ENCODE measurements at regions not wholly inside any gene's neighbourhood (a gene's known extent, or its start where the extent isn't known, plus 50 kb on each side); places are given as distances from the start of the nearest gene placed in this dataset.
A peak's percentile ranks its signal among the peaks of the same experiment; 100 is the strongest.

DNA sequence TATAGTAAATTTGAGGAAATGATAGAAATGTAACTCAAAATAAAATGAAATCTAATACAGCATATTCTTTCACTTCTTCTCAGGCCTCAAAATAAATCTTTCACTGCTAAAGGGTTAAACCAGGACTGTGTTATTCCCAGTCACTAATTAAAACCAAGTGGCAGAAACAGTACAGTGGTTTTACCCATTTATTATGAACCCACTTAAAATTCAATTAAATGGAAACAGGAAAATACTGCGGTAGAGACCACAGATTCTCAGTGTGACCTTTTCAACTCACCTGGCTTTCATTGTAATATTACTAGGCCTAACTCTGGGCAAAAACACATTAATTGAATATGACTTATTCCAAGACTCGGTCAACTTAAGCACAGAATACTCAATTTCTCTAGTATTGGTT, 176.5 kb upstream of the DKK2 start:
- no peaks in the 10 kb centered on the region for H3K27me3 ChIP-seq (replicated peaks)
- H3K36me3 ChIP-seq: no peaks in the 10 kb centered on the region
- no peaks in the 10 kb centered on the region for H3K4me1 ChIP-seq (replicated peaks)
- no peaks in the 10 kb centered on the region for H3K9me3 ChIP-seq (replicated peaks)
- H3K4me3 ChIP-seq: no peak overlapping the region
- DNase-seq (ENCODE audit: low read depth in 1 of 2, low spot score in 2 of 2): no peak
- no peak overlapping the region for H3K27ac ChIP-seq

DNA sequence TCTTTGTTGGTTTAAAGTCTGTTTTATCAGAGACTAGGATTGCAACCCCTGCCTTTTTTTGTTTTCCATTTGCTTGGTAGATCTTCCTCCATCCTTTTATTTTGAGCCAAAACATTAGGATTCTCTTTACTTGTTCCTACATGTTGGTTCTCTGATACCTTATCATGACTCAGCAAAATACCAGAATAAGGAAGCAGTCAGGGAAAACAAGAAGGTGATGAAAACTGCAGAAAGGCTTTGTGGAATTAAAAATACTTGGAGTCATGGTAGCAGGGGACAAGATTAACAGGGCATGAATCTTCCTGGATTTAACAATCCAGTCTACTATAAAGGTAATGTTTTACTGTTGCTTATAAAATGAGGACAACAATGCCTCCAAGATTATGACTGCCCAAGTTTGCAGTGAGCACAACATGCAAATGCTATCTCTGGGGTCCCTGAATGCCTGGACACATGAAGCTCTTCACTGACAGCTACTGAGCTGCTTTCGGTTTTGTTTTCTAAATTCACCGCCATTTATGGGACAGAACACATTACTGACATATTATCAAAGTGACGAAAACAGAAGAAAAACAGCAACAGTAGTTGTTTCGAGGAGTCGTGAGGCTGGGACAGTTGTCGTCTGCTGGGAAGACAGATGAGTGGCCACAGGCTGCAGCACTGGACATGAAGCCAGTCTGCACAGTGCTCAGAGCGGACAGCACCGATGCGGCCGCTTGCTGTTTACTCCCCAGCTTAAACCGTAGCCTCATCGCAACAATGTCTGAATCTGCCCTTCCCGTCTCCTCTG, 174.5 kb upstream of the DKK2 start:
- H3K36me3 ChIP-seq: no peaks in the 10 kb centered on the region
- no peaks in the 10 kb centered on the region for H3K9me3 ChIP-seq (replicated peaks)
- no peak for DNase-seq (ENCODE audit: low read depth in 1 of 2, low spot score in 2 of 2)
- no peak overlapping the region for H3K4me3 ChIP-seq
- H3K27ac ChIP-seq: no peak overlapping the region
- H3K27me3 ChIP-seq (replicated peaks): no peaks in the 10 kb centered on the region
- H3K4me1 ChIP-seq (replicated peaks): no peaks in the 10 kb centered on the region

- H3K27ac ChIP-seq: no peak overlapping the region
- DNase-seq (ENCODE audit: low read depth in 1 of 2, low spot score in 2 of 2): no peak
- no peak overlapping the region for H3K4me3 ChIP-seq
- no peaks in the 10 kb centered on the region for H3K36me3 ChIP-seq
- H3K27me3 ChIP-seq (replicated peaks): no peaks in the 10 kb centered on the region
- no peaks in the 10 kb centered on the region for H3K4me1 ChIP-seq (replicated peaks)
- H3K9me3 ChIP-seq (replicated peaks): no peaks in the 10 kb centered on the region
Observed at GRCh38 chr4:107203733-107204132, 167.6 kb upstream of the DKK2 start.

- DNase-seq (ENCODE audit: low read depth in 1 of 2, low spot score in 2 of 2): no peak
- H3K27me3 ChIP-seq (replicated peaks): no peaks in the 10 kb centered on the region
- H3K27ac ChIP-seq: no peak overlapping the region
- no peaks in the 10 kb centered on the region for H3K4me1 ChIP-seq (replicated peaks)
- no peaks in the 10 kb centered on the region for H3K9me3 ChIP-seq (replicated peaks)
- no peak overlapping the region for H3K4me3 ChIP-seq
- no peaks in the 10 kb centered on the region for H3K36me3 ChIP-seq
Observed at GRCh38 chr4:107202744-107203143, 166.6 kb upstream of the DKK2 start.

- no peaks in the 10 kb centered on the region for H3K36me3 ChIP-seq
- no peaks in the 10 kb centered on the region for H3K4me1 ChIP-seq (replicated peaks)
Observed at GRCh38 chr4:107197121-107197520, 161.0 kb upstream of the DKK2 start.

GRCh38 chr4:107196312-107196711, 160.2 kb upstream of the DKK2 start:
- no peaks in the 10 kb centered on the region for H3K36me3 ChIP-seq
- DNase-seq (ENCODE audit: low read depth in 1 of 2, low spot score in 2 of 2): no peak
- H3K4me1 ChIP-seq (replicated peaks): no peaks in the 10 kb centered on the region
- no peaks in the 10 kb centered on the region; the same call in 1 of the 2 replicates for H3K9me3 ChIP-seq (replicated peaks)
- no peak overlapping the region for H3K4me3 ChIP-seq
- no peaks in the 10 kb centered on the region for H3K27me3 ChIP-seq (replicated peaks)
- H3K27ac ChIP-seq: no peak overlapping the region

More at GRCh38 chr4:107197121-107197520, 161.0 kb upstream of the DKK2 start:
- DNase-seq (ENCODE audit: low read depth in 1 of 2, low spot score in 2 of 2): no peak
- Histone ChIP-seq H3K27ac (no peak overlapping the region), H3K27me3 (replicated peaks) (no peaks in the 10 kb centered on the region), H3K4me3 (no peak overlapping the region), H3K9me3 (replicated peaks) (no peaks in the 10 kb centered on the region)

DNA sequence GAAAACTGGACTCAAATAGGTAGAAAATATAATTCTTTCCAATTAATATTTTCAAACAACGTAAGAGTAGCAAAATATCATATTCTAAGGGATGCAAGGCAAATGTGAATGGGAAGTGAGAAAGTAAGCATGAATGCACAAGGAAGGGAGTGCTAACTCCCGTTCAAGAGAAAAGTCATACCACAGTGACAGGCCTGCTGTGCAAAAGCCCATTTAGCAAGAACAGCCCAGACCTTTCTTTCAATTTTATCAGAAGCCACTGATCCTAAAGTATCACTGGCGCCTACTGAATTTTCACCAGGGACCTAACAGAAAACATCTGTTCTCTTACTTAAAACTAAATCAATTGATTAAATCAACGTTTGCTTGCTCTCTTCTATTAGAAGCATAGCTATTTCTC, 157.9 kb upstream of the DKK2 start:
- H3K4me3 ChIP-seq: no peak overlapping the region
- no peaks in the 10 kb centered on the region; the same call in 1 of the 2 replicates for H3K9me3 ChIP-seq (replicated peaks)
- H3K4me1 ChIP-seq (replicated peaks): no peaks in the 10 kb centered on the region
- no peaks in the 10 kb centered on the region for H3K27me3 ChIP-seq (replicated peaks)
- no peak overlapping the region for H3K27ac ChIP-seq
- no peak for DNase-seq (ENCODE audit: low read depth in 1 of 2, low spot score in 2 of 2)
- H3K36me3 ChIP-seq: no peaks in the 10 kb centered on the region

- no peaks in the 10 kb centered on the region; the same call in 1 of the 2 replicates for H3K9me3 ChIP-seq (replicated peaks)
- no peak overlapping the region for H3K4me3 ChIP-seq
- no peak overlapping the region for H3K27ac ChIP-seq
- H3K4me1 ChIP-seq (replicated peaks): no peaks in the 10 kb centered on the region
- DNase-seq (ENCODE audit: low read depth in 1 of 2, low spot score in 2 of 2): no peak
- no peaks in the 10 kb centered on the region for H3K27me3 ChIP-seq (replicated peaks)
- H3K36me3 ChIP-seq: no peaks in the 10 kb centered on the region
Observed at GRCh38 chr4:107192601-107193000, 156.5 kb upstream of the DKK2 start.

DNA sequence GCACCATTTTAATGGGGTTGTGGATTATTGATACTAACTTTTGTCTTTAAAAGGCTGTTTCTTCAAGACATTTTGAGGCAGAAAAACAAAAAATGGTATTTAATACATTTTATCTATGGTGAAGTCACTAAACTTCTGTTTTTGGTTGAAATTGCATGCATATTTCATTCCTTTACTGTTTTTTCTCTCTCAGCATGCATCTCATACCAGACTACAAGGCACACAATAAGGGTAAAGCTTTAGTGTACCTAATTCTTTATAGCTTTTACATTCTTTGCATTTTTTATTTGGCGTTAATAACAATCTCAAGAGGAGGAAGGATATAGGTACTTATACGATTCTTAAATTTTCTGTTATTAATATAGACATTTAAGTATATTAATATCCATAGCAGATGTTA, 151.0 kb upstream of the DKK2 start:
- Histone ChIP-seq H3K4me1 (replicated peaks) (no peaks in the 10 kb centered on the region), H3K4me3 (no peak overlapping the region), H3K9me3 (replicated peaks) (no peaks in the 10 kb centered on the region; the same call in 1 of the 2 replicates), H3K27ac (no peak overlapping the region), H3K27me3 (replicated peaks) (no peaks in the 10 kb centered on the region), H3K36me3 (no peaks in the 10 kb centered on the region)
- DNase-seq (ENCODE audit: low read depth in 1 of 2, low spot score in 2 of 2): no peak

DNA sequence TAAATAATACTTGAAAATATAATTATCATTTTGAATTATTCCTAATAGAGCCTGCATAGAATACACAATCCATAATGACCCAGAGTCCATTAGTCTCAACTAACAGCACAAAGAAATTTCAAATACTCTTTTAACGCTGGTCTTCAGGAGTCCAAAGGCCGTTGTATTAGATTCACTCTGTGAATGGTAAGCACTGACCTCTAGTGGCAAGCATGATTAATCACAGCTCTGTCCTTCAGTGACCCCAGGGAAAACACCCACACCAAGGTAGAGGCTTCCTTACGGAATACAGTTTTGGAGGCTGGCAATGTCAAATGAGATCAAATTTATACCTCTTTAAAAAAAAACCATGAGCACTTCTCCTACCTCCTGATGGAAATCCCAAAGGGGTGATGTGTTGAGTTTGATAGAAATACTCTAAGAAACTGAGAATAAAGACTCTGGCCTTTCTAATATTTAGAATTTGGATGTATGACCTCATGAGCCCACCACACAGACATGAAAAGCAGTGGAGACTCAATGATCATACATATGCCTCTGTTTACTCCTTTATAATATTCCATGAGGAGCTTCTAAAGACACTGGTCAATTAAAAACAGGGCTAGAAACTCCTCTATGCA, 147.2 kb upstream of the DKK2 start:
- H3K27ac ChIP-seq: no peak overlapping the region
- no peaks in the 10 kb centered on the region for H3K9me3 ChIP-seq (replicated peaks)
- peak in 1 of 2 experiments; percentile 29 for DNase-seq (ENCODE audit: low read depth in 1 of 2, low spot score in 2 of 2)
- no peaks in the 10 kb centered on the region for H3K4me1 ChIP-seq (replicated peaks)
- no peaks in the 10 kb centered on the region for H3K27me3 ChIP-seq (replicated peaks)
- H3K36me3 ChIP-seq: no peaks in the 10 kb centered on the region
- H3K4me3 ChIP-seq: no peak overlapping the region

DNA sequence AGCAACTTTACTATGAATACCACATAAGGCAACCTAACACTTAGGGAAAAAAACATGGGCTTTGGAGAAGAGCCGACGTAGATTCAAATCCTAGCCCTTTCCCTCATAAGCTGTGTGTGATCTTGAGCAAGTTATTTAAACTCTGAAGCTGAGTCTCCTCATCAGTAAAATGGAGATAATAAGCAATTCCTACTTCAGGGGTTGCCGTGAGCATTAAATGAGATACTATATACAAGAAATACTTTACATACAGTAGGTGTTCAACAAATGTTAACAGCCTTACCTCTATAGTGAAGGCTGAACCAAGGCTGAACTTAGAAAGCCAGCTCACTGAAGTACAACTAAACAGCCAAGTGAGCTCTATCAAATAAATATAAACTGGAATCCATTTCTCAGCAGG, 146.2 kb upstream of the DKK2 start:
- no peaks in the 10 kb centered on the region for H3K36me3 ChIP-seq
- no peaks in the 10 kb centered on the region for H3K9me3 ChIP-seq (replicated peaks)
- no peak overlapping the region for H3K27ac ChIP-seq
- no peaks in the 10 kb centered on the region for H3K27me3 ChIP-seq (replicated peaks)
- no peak overlapping the region for H3K4me3 ChIP-seq
- H3K4me1 ChIP-seq (replicated peaks): no peaks in the 10 kb centered on the region
- DNase-seq (ENCODE audit: low read depth in 1 of 2, low spot score in 2 of 2): no peak

DNA sequence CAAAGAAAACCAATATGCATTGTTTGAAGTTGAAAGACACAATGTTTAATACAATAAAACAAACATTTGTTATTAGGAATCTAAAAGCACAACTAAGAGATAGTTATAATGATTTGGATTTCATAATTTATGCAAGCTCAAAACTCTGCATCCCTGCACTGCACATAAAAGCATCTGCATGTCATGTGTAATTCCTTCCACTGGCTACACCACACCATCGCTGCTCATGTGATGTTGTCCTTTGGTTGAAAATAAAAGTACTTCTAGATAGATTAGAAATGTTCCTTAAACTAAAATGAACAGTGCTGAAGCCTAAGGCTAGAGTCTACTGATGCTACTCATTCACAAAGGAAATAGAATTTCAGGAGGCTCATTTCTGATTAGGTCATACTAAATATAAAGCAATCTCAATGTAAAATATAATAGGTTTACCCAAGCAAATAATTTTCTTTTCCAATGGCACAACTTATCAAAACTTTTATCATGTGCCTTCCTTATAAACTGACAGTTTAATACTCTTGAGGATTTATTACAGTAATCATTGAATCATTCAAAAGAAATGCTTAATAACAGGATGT, 130.8 kb upstream of the DKK2 start:
- Histone ChIP-seq H3K4me3 (no peak overlapping the region), H3K9me3 (replicated peaks) (no peaks in the 10 kb centered on the region), H3K27ac (no peak overlapping the region), H3K36me3 (no peaks in the 10 kb centered on the region), H3K4me1 (replicated peaks) (no peaks in the 10 kb centered on the region), H3K27me3 (replicated peaks) (no peaks in the 10 kb centered on the region)
- DNase-seq (ENCODE audit: low read depth in 1 of 2, low spot score in 2 of 2): no peak

DNA sequence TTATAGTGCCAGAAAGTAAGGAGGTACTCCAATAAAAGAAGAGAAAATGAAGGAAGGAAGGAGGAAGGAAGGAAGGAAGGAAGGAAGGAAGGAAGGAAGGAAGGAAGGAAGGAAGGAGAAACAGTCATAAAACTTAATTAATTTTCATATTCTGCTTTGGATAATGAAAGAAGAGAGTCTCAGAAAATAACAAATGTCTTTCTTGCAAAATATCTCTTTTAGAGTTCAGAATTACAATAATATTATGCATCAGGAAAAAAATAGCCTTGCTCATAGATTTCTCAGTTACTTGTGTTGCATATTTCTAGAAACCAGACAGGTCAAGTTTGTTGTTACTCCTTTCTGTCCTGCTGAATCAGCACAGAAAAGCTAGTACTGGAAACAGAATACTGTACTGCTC, 130.1 kb upstream of the DKK2 start:
- H3K4me1 ChIP-seq (replicated peaks): no peaks in the 10 kb centered on the region
- no peak for DNase-seq (ENCODE audit: low read depth in 1 of 2, low spot score in 2 of 2)
- H3K27ac ChIP-seq: no peak overlapping the region
- H3K9me3 ChIP-seq (replicated peaks): no peaks in the 10 kb centered on the region
- no peaks in the 10 kb centered on the region for H3K36me3 ChIP-seq
- no peaks in the 10 kb centered on the region for H3K27me3 ChIP-seq (replicated peaks)
- H3K4me3 ChIP-seq: no peak overlapping the region

GRCh38 chr4:107164962-107165475, 128.9 kb upstream of the DKK2 start:
- no peaks in the 10 kb centered on the region for H3K4me1 ChIP-seq (replicated peaks)
- DNase-seq (ENCODE audit: low read depth in 1 of 2, low spot score in 2 of 2): no peak
- H3K36me3 ChIP-seq: no peaks in the 10 kb centered on the region
- no peaks in the 10 kb centered on the region for H3K9me3 ChIP-seq (replicated peaks)
- no peak overlapping the region for H3K27ac ChIP-seq
- H3K4me3 ChIP-seq: no peak overlapping the region
- H3K27me3 ChIP-seq (replicated peaks): no peaks in the 10 kb centered on the region
